ENCODE measurements at regions not wholly inside any gene's neighbourhood (a gene's known extent, or its start where the extent isn't known, plus 50 kb on each side); places are given as distances from the start of the nearest gene placed in this dataset.
"Not testable (repeated sequence)": the region's sequence is repeated elsewhere in the genome, so short reads cannot be mapped to it uniquely, and the experiment has no call there.

GRCh38 chrY:18393633-18394032 lies 152.9 kb upstream of the HSFY1 start:
- not testable (repeated sequence) for H3K4me1 Mint-ChIP-seq; DNase-seq (ENCODE audit: low spot score in 2 of 2); H3K27ac Mint-ChIP-seq; H3K4me3 Mint-ChIP-seq; H3K9me3 Mint-ChIP-seq; ATAC-seq; H3K36me3 Mint-ChIP-seq

GRCh38 chrY:18420846-18421245 lies 125.7 kb upstream of the HSFY1 start:
- H3K9me3 Mint-ChIP-seq; H3K4me3 Mint-ChIP-seq; DNase-seq (ENCODE audit: low spot score in 2 of 2); H3K4me1 Mint-ChIP-seq; H3K36me3 Mint-ChIP-seq; ATAC-seq; H3K27ac Mint-ChIP-seq: not testable (repeated sequence)

- DNase-seq (ENCODE audit: low spot score in 2 of 2); H3K27ac Mint-ChIP-seq; H3K4me3 Mint-ChIP-seq; H3K9me3 Mint-ChIP-seq; H3K36me3 Mint-ChIP-seq; H3K4me1 Mint-ChIP-seq; ATAC-seq: not testable (repeated sequence)
These were observed 125.1 kb upstream of the HSFY1 start for GRCh38 chrY:18421457-18421856.

GRCh38 chrY:18423970-18424608 lies 122.4 kb upstream of the HSFY1 start:
- not testable (repeated sequence) for H3K36me3 Mint-ChIP-seq; H3K4me3 Mint-ChIP-seq; H3K27ac Mint-ChIP-seq; H3K9me3 Mint-ChIP-seq; DNase-seq (ENCODE audit: low spot score in 2 of 2); H3K4me1 Mint-ChIP-seq
- ATAC-seq, result peak; percentile 36

GRCh38 chrY:18433540-18433939 lies 113.0 kb upstream of the HSFY1 start:
- H3K4me1 Mint-ChIP-seq; H3K36me3 Mint-ChIP-seq; DNase-seq (ENCODE audit: low spot score in 2 of 2); H3K4me3 Mint-ChIP-seq; H3K9me3 Mint-ChIP-seq; ATAC-seq; H3K27ac Mint-ChIP-seq: not testable (repeated sequence)

GRCh38 chrY:18445853-18446252 lies 100.7 kb upstream of the HSFY1 start:
- H3K4me1 Mint-ChIP-seq; H3K9me3 Mint-ChIP-seq; DNase-seq (ENCODE audit: low spot score in 2 of 2); H3K4me3 Mint-ChIP-seq; H3K27ac Mint-ChIP-seq; H3K36me3 Mint-ChIP-seq: not testable (repeated sequence)
- ATAC-seq, result peak; percentile 58

- ATAC-seq; H3K9me3 Mint-ChIP-seq; H3K36me3 Mint-ChIP-seq; DNase-seq (ENCODE audit: low spot score in 2 of 2); H3K4me1 Mint-ChIP-seq; H3K27ac Mint-ChIP-seq; H3K4me3 Mint-ChIP-seq: not testable (repeated sequence)
These were observed 93.7 kb upstream of the HSFY1 start for GRCh38 chrY:18452815-18453214.

GRCh38 chrY:18459136-18459535 lies 87.4 kb upstream of the HSFY1 start:
- not testable (repeated sequence) for H3K4me1 Mint-ChIP-seq; H3K36me3 Mint-ChIP-seq; H3K9me3 Mint-ChIP-seq; H3K4me3 Mint-ChIP-seq; ATAC-seq; DNase-seq (ENCODE audit: low spot score in 2 of 2); H3K27ac Mint-ChIP-seq

- not testable (repeated sequence) for H3K27ac Mint-ChIP-seq; ATAC-seq; H3K4me3 Mint-ChIP-seq; H3K4me1 Mint-ChIP-seq; H3K36me3 Mint-ChIP-seq; DNase-seq (ENCODE audit: low spot score in 2 of 2); H3K9me3 Mint-ChIP-seq
These were observed 85.2 kb upstream of the HSFY1 start for GRCh38 chrY:18461211-18461911.

GRCh38 chrY:18464812-18465211 lies 81.7 kb upstream of the HSFY1 start:
- not testable (repeated sequence) for H3K36me3 Mint-ChIP-seq; H3K9me3 Mint-ChIP-seq; H3K27ac Mint-ChIP-seq; H3K4me1 Mint-ChIP-seq; H3K4me3 Mint-ChIP-seq; ATAC-seq; DNase-seq (ENCODE audit: low spot score in 2 of 2)

- not testable (repeated sequence) for H3K4me3 Mint-ChIP-seq, H3K36me3 Mint-ChIP-seq, ATAC-seq
These were observed 79.9 kb upstream of the HSFY1 start for GRCh38 chrY:18466661-18467060.

GRCh38 chrY:18483354-18483753 lies 63.2 kb upstream of the HSFY1 start:
- H3K9me3 Mint-ChIP-seq; DNase-seq (ENCODE audit: low spot score in 2 of 2); H3K4me3 Mint-ChIP-seq; H3K36me3 Mint-ChIP-seq; ATAC-seq; H3K27ac Mint-ChIP-seq; H3K4me1 Mint-ChIP-seq: not testable (repeated sequence)

More at GRCh38 chrY:18466661-18467060, 79.9 kb upstream of the HSFY1 start:
- H3K9me3 Mint-ChIP-seq; H3K27ac Mint-ChIP-seq; DNase-seq (ENCODE audit: low spot score in 2 of 2); H3K4me1 Mint-ChIP-seq: not testable (repeated sequence)

All from stimulated activated effector memory CD8-positive, alpha-beta T cell treated with anti-CD3 and anti-CD28 coated beads, Interleukin-12 subunit alpha, Interleukin-12 subunit beta, amount 100 ng/mL, for 72 hours (primary cell).